SKM-1 treated with dmso at 0.1 percent for 144 hours (cell line): ENCODE measurements at regions not wholly inside any gene's neighbourhood (a gene's known extent, or its start where the extent isn't known, plus 50 kb on each side); places are given as distances from the start of the nearest gene placed in this dataset.
"Not testable (repeated sequence)": the region's sequence is repeated elsewhere in the genome, so short reads cannot be mapped to it uniquely, and the experiment has no call there.

Source experiments
- DNase-seq: peaks from one replicate; lab custom pipeline; 2025; ENCODE audit not compliant: unreplicated experiment; lab: John Stamatoyannopoulos, UW

- not testable (repeated sequence) for DNase-seq
Observed at GRCh38 chr16:29186306-29187220, 201.7 kb downstream of the LAT start.

- DNase-seq: not testable (repeated sequence)
Observed at GRCh38 chr16:29185872-29186271, 201.0 kb downstream of the LAT start.

- not testable (repeated sequence) for DNase-seq
Observed at GRCh38 chr16:29184738-29185438, 200.0 kb downstream of the LAT start.

DNA sequence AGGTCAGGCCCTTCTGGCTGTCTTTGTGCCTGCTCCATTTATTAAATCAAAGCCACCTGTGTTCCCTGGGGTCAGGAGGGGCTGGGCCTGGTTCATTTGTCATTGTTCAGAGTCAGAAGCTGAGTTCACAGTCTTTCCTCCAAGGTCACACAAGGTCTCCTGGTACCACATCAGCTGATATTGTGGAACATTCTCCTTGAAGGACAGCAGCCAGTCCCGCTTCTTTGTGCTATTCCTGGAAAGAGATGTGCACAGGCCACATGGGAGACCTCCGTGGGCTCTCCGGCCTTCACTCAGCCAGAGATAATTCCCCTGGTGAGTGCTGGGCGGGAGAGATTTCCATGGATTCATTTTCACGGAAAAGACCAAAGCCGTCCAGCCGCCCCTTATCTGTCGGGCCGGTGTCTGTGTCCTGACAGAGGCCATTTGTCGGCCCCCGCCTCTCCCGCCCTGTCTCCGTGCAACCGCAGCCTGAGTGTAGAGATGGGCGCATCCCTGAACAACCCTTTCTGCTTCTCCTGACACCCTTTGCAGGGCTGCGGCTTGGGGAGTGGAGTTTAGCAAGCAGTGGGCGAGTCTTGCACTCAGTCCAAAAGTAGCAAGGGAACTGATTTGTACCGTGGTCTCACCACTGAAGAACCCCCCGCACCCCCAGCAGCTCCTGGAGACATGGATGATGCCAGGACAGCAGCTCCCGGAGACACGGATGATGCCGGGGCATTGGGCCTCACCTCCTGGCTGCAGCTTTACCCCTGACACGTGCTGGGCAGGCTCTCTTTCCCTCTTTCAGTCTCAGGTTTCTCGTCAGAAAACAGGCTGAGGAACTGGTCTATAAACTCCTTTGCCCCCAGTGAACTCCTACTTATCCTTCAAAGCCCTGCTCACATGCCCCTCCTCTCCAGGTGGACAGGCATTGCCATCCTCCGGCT, 198.4 kb downstream of the LAT start:
- not testable (repeated sequence) for DNase-seq

GRCh38 chr16:29182501-29182900, 197.6 kb downstream of the LAT start:
- DNase-seq: no peak

GRCh38 chr16:29181921-29182411, 197.1 kb downstream of the LAT start:
- DNase-seq: not testable (repeated sequence)

GRCh38 chr16:29181254-29181780, 196.5 kb downstream of the LAT start:
- not testable (repeated sequence) for DNase-seq

DNA sequence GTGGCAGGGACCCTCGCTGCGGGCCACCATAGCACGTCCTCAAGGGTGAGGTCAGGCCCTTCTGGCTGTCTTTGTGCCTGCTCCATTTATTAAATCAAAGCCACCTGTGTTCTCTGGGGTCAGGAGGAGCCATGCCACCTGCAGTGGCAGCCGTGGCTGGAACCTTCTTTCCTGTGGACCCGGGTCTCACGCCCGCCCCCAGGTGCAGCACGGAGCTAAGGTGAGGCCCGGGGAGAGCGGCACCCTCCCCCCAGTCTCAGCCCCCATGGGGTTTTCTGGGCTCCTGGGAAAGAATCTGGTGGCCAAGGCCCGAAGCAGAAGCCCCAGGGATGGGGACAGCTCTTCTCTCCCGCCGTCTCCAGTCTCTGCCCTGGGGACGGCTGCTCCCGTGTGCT, 195.4 kb downstream of the LAT start:
- not testable (repeated sequence) for DNase-seq

GRCh38 chr16:29179401-29180205, 194.8 kb downstream of the LAT start:
- not testable (repeated sequence) for DNase-seq

DNA sequence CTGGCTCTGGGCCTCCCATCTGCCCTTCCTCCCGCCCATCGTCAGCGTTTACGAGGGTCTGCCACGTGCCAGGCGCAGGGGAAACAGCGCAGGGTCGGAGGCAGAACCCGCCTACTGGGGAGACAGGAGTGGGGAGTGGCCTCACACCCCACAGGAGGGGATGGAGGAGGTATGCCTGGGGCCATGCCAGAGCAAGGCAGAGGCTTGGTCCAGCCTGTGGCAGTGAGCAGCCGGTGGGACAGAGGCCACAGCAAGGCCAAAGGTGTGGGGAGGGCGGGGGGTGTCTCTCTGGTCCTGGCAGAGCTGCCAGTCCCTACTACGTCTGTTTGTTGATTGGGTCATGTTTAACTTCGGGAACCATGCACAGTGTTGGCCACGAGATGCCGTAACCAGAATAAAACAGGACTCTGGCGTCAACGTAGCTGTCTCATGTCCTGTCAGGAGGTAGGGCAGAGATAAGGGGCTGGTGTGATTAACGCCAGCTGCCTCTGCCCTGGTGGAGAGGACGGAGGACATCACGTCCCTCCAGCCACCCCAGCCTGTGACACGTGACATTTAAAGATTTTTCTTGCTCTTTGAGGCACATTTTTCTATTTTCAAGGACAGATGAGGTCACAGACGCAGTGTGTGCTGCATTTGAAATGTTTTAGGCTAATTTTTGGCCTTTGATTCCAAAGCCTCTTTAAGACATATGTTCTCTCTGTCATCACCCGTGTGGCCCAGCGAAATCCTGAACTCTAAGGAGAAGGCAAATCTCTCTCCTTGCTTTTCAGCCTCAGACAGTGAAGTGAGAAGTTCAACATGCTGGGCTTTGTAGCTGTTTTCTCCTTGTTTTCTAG, 193.3 kb downstream of the LAT start:
- not testable (repeated sequence) for DNase-seq

- DNase-seq: not testable (repeated sequence)
Observed at GRCh38 chr16:29177203-29177887, 192.5 kb downstream of the LAT start.

GRCh38 chr16:29176822-29177202, 192.0 kb downstream of the LAT start:
- DNase-seq: not testable (repeated sequence)

DNA sequence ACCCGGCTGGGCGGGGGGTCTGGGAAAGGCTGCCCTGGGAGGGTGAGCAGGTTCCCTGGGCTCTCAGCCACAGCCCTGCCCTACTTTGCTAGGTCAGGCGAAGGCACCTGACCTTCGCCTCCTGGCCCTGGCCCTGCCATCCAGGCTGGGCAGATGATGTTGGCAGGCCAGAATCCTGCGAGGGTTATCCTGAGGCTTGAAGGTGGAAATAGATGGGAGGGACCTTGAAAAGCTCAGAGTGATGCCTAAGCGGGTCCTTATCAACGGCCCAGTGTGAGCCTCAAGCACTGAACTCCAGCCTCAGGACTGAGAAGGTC, 191.3 kb downstream of the LAT start:
- not testable (repeated sequence) for DNase-seq

- DNase-seq: not testable (repeated sequence)
Observed at GRCh38 chr16:29175411-29176153, 190.7 kb downstream of the LAT start.

DNA sequence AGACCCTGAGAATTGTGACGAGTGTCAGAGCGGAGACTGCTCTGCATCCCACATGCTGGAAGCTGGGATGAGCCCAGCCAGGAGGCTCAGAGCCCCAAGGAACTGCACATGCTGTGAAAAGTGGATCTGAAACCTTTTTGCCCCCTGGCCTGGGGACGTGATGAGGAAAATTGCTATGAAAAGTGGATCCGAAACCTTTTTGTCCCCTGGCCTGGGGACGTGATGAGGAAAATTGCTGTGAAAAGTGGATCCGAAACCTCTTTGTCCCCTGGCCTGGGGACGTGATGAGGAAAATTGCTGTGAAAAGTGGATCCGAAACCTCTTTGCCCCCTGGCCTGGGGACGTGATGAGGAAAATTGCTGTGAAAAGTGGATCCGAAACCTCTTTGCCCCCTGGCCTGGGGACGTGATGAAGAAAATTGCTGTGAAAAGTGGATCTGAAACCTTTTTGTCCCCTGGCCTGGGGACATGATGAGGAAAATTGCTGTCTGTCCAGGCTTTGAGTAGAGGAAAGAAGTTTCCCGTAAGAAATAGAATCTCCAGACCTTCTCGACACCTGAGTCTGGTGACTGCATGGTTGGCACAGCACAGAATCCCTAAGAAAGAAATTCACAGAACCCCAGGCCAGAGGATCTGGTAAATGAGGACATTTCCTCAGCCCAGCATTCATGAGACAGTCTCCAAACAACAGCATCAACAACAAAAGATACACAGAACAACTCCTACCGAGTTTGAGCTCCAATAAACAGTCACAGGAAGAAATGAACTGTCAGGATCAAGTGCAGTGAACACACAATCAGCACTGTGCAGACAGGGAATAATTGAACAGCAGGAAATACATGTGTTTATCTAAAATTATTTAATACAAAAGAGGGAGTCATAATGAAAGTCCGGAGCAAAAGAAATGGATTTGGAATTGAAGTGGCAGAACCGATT, 188.8 kb downstream of the LAT start:
- DNase-seq: not testable (repeated sequence)

- DNase-seq: not testable (repeated sequence)
Observed at GRCh38 chr16:29172098-29172724, 187.4 kb downstream of the LAT start.
